ENCODE measurements at regions not wholly inside any gene's neighbourhood (a gene's known extent, or its start where the extent isn't known, plus 50 kb on each side); places are given as distances from the start of the nearest gene placed in this dataset.

DNA sequence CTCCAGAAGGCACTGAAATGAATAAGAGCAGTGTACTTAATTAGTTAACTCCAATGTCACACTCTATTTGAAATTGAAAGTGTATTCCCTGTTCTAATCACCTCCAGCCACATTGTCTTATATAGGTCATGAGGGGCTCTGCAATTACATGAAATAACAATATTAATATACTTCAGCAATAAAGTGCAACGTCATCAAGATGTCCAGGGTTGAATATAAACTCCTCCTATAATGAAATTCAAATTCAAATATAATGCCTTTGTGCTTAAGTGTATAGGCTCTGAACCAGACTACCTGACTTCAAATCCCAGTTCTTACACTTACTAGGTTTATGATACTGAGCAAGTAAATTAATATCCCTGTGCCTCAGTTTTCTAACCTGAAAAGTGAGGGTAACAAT is 195.6 kb upstream of the SMC2 start:
- TF ChIP-seq, protein P1, sequence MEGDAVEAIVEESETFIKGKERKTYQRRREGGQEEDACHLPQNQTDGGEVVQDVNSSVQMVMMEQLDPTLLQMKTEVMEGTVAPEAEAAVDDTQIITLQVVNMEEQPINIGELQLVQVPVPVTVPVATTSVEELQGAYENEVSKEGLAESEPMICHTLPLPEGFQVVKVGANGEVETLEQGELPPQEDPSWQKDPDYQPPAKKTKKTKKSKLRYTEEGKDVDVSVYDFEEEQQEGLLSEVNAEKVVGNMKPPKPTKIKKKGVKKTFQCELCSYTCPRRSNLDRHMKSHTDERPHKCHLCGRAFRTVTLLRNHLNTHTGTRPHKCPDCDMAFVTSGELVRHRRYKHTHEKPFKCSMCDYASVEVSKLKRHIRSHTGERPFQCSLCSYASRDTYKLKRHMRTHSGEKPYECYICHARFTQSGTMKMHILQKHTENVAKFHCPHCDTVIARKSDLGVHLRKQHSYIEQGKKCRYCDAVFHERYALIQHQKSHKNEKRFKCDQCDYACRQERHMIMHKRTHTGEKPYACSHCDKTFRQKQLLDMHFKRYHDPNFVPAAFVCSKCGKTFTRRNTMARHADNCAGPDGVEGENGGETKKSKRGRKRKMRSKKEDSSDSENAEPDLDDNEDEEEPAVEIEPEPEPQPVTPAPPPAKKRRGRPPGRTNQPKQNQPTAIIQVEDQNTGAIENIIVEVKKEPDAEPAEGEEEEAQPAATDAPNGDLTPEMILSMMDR (IDR thresholded peaks at IDR 0.05; ENCODE audit: low read depth, low read length) = no peak
- TF ChIP-seq EZH2phosphoT487 (IDR thresholded peaks at IDR 0.05; ENCODE audit: low read depth) = no peak

Data from OCI-LY3 (cell line).